ENCODE measurements at regions not wholly inside any gene's neighbourhood (a gene's known extent, or its start where the extent isn't known, plus 50 kb on each side); places are given as distances from the start of the nearest gene placed in this dataset.

GRCh38 chr16:54511222-54511731 is 224.7 kb upstream of the IRX3 start:
- Histone ChIP-seq H3F3A (ENCODE audit: insufficient read depth, low read length, poor library complexity, severe bottlenecking) (no peaks in the 10 kb centered on the region), H3K4me2 (ENCODE audit: low read length) (peak overlapping the region; percentile 27), H3K4me3 (ENCODE audit: low read length) (peak overlapping the region; percentile 9), H3K27me3 (ENCODE audit: insufficient read depth, low read depth, low read length) (no peaks in the 10 kb centered on the region), H2AFZ (ENCODE audit: low read depth, low read length) (no peak overlapping the region), H3K36me3 (ENCODE audit: insufficient read depth, low read length) (no peaks in the 10 kb centered on the region), H3K9ac (ENCODE audit: low read length) (no peak overlapping the region), H3K9me3 (ENCODE audit: low read length) (no peaks in the 10 kb centered on the region), H3K9me2 (ENCODE audit: insufficient read depth, low read length) (no peaks in the 10 kb centered on the region), H3K79me2 (replicated peaks; ENCODE audit: insufficient read depth, low read length) (no peaks in the 10 kb centered on the region), H3K27ac (ENCODE audit: low read length) (peak overlapping the region; percentile 19), H4K20me1 (ENCODE audit: insufficient read depth) (no peaks in the 10 kb centered on the region)
- TF ChIP-seq EZH2 (IDR thresholded peaks at IDR 0.05; ENCODE audit: borderline replicate concordance, insufficient read depth, low read length, poor library complexity, severe bottlenecking) (no peak), EP300 (conservative IDR thresholded peaks at IDR 0.05; ENCODE audit: poor library complexity, severe bottlenecking) (no peak), CTCF (IDR thresholded peaks at IDR 0.05; ENCODE audit: poor library complexity, severe bottlenecking) (no peak), RAD21 (conservative IDR thresholded peaks at IDR 0.05) (no peak), MXI1 (conservative IDR thresholded peaks at IDR 0.05; ENCODE audit: poor library complexity, severe bottlenecking) (no peak), SMC3 (conservative IDR thresholded peaks at IDR 0.05; ENCODE audit: poor library complexity) (no peak), TAF1 (IDR thresholded peaks at IDR 0.05; ENCODE audit: low read depth) (no peak), POLR2AphosphoS5 (IDR thresholded peaks at IDR 0.05) (no peak)
- TF ChIP-seq, protein P1, sequence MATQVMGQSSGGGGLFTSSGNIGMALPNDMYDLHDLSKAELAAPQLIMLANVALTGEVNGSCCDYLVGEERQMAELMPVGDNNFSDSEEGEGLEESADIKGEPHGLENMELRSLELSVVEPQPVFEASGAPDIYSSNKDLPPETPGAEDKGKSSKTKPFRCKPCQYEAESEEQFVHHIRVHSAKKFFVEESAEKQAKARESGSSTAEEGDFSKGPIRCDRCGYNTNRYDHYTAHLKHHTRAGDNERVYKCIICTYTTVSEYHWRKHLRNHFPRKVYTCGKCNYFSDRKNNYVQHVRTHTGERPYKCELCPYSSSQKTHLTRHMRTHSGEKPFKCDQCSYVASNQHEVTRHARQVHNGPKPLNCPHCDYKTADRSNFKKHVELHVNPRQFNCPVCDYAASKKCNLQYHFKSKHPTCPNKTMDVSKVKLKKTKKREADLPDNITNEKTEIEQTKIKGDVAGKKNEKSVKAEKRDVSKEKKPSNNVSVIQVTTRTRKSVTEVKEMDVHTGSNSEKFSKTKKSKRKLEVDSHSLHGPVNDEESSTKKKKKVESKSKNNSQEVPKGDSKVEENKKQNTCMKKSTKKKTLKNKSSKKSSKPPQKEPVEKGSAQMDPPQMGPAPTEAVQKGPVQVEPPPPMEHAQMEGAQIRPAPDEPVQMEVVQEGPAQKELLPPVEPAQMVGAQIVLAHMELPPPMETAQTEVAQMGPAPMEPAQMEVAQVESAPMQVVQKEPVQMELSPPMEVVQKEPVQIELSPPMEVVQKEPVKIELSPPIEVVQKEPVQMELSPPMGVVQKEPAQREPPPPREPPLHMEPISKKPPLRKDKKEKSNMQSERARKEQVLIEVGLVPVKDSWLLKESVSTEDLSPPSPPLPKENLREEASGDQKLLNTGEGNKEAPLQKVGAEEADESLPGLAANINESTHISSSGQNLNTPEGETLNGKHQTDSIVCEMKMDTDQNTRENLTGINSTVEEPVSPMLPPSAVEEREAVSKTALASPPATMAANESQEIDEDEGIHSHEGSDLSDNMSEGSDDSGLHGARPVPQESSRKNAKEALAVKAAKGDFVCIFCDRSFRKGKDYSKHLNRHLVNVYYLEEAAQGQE (IDR thresholded peaks at IDR 0.05; ENCODE audit: borderline replicate concordance) = no peak

DNA sequence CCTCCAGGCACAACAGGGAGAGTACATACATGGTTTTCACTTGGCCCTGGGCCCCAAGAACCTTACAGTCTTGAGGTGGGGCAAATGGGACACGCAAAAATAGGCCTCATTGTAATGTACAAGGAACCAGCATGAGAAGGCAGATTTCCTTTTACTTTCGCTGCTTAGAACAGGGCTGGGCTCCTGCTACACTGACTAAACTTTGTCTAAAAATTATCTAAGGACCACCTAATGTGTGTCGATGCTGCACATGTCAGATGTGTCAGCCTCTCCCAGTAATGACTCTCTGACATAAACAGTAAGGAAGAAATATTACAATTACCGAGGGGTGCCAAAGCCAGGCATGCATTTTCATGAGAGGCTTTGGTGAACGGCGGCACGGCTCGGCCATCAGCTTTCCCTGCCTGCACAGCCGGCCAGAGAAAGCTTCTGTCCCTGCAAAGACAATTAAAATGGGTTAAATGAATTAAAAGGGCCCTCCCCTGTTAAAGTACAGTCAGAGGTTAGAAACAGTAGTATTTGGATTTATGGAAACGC is 224.2 kb upstream of the IRX3 start:
- Histone ChIP-seq H3K79me2 (replicated peaks; ENCODE audit: insufficient read depth, low read length) (no peaks in the 10 kb centered on the region), H3K9me2 (ENCODE audit: insufficient read depth, low read length) (no peaks in the 10 kb centered on the region), H3K4me3 (ENCODE audit: low read length) (peak overlapping the region; percentile 9), H3K27ac (ENCODE audit: low read length) (peak overlapping the region; percentile 19), H2AFZ (ENCODE audit: low read depth, low read length) (no peak overlapping the region), H3K27me3 (ENCODE audit: insufficient read depth, low read depth, low read length) (no peaks in the 10 kb centered on the region), H4K20me1 (ENCODE audit: insufficient read depth) (no peaks in the 10 kb centered on the region), H3F3A (ENCODE audit: insufficient read depth, low read length, poor library complexity, severe bottlenecking) (no peaks in the 10 kb centered on the region), H3K36me3 (ENCODE audit: insufficient read depth, low read length) (no peaks in the 10 kb centered on the region), H3K9me3 (ENCODE audit: low read length) (no peaks in the 10 kb centered on the region), H3K9ac (ENCODE audit: low read length) (no peak overlapping the region), H3K4me2 (ENCODE audit: low read length) (peak overlapping the region; percentile 27)
- TF ChIP-seq RAD21 (conservative IDR thresholded peaks at IDR 0.05) (no peak), EP300 (conservative IDR thresholded peaks at IDR 0.05; ENCODE audit: poor library complexity, severe bottlenecking) (peak; percentile 55), SMC3 (conservative IDR thresholded peaks at IDR 0.05; ENCODE audit: poor library complexity) (no peak), POLR2AphosphoS5 (IDR thresholded peaks at IDR 0.05) (peak; percentile 24)
